CD1c-positive myeloid dendritic cell (primary cell): ENCODE measurements at regions not wholly inside any gene's neighbourhood (a gene's known extent, or its start where the extent isn't known, plus 50 kb on each side); places are given as distances from the start of the nearest gene placed in this dataset.
"Not testable (repeated sequence)": the region's sequence is repeated elsewhere in the genome, so short reads cannot be mapped to it uniquely, and the experiment has no call there.

Source experiments
- DNase-seq: peaks from one replicate; pipeline ENCODE4 v3.0.0-alpha.2; 2016; ENCODE audit errors: extremely low spot score

DNA sequence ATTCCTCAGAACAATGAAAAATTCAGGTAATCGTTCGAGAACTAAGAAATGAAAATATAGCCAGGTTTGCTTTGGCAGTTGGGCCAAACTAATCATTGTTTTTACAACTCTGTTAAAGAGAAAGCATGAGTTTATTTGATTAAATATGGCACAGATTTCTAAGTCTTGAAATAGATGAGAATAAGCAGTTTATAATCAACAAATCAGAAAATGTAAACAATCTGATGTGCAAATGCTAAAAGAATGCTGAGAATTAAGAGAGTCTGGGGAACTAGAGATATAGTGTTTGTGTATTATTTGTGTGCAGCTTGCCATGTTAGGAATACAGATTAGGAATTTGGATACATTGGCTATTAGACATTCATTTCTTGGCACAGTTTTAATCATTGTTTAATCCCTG lies 212.5 kb downstream of the TANC2 start:
- DNase-seq, result no peak

DNA sequence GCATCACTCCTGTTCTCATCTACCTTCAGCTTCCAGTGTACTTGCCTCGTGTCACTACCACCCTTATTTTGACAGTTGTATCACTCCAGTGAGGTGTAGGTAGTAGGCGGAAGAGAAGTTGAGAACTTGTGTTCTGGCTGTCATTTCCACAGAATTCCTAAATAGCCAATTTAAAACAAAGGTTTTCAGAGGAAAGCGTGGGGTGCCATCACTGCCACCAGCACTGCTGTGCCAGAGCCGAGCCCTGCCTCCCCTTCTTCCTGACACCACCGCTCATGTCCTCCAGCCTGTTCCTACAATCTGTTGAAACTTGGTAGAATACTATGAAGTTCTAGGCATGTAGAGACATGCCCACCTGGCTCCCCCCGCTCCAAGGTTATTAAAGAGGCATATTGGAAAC lies 215.8 kb downstream of the TANC2 start:
- DNase-seq, result no peak

DNA sequence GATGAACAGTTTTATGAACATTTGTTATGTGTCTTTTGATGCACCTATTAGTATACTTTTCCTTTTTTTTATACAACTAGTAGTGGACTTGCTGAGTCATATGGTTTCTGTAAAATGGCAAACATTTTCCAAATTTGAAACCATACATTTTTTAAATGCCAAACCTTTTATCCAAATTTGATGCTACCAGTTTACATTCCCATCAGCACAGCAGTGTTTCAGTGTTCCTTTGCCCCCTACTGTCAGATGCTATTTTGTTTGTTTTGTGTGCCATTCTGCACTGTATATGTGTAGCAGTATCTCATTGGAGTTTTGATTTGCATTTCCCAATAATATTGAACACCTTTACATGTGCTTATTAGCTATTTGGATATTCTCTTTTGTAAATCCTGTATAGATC lies 219.4 kb downstream of the TANC2 start:
- DNase-seq, result no peak

DNA sequence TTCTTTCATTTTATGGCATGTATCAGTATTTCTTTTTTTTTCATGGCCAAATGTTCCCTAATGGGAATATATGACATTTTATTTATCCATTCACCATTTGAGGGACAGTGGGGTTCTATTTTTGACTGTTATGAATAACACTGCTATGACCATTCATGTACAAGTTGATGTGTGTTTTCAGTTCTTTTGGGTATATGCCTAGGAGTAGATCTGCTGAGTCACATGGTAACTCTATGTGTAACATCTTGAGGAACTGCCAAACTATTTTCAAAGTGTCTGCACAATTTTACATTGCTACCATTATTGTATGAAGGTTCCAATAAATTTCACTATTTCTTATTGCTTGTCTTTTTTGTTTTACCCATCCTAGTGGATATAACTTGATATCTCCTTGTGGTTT lies 223.0 kb downstream of the TANC2 start:
- DNase-seq, result peak; percentile 19

DNA sequence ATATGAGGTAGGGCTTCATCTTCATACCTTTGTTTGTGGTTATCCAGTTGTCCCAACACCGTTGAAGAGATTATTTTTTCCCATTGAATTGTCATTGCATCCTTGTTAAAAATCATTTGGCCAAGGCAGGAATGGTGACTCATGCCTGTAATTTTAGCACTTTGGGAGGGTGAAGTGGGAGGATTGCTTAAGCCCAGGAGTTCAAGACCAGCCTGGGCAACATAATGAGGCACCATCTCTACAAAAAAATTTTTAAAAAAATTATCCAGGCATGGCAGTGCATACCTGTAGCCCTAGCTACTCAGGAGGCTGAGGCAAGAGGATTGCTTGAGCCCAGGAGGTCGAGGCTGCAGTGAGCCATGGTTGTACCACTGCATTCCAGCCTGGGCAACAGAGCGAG lies 223.9 kb downstream of the TANC2 start:
- DNase-seq, result no peak

DNA sequence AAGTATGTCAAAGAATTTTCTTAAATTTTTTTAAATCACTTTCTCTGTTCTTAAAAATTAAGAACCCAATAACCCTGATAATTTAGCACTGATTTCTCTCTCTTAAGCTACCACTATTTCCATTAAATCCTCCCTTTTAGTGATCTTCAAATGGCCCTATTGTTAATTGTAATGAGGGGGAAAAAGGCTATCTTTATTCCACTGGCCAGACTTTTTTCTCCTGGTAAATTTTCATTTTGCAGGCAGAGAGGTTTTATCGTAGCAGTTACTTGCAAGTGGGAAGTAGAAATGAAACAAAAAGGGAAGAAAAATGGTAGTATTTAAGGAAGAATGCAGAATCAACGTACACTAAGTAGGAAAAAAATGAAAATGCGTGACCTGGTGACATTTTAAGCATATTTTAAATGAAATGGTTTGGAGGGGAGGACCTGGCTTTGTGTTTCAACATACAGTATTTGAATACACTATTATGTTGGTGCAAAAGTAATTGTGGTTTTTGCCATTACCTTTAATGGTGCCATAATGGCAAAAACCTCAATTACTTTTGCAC lies 224.9 kb downstream of the TANC2 start:
- DNase-seq, result peak; percentile 30

DNA sequence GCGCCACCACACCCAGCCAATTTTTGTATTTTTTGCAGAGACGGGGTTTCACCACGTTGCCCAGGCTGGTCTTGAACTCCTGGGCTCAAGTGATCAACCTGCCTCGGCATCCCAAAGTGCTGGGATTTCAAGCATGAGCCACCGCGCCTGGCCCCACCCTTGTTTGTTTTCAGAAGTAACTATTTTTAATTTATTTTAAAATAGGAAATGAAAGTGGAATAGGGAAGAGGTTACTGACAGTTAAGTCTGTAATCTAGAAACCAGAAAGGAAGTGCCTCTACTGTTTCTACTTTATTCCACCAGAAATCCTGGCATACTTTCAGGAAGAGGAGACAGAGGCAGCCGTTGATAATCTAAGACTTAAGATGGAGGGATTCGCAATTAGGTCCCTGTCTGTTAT lies 225.6 kb downstream of the TANC2 start:
- DNase-seq, result peak; percentile 79

DNA sequence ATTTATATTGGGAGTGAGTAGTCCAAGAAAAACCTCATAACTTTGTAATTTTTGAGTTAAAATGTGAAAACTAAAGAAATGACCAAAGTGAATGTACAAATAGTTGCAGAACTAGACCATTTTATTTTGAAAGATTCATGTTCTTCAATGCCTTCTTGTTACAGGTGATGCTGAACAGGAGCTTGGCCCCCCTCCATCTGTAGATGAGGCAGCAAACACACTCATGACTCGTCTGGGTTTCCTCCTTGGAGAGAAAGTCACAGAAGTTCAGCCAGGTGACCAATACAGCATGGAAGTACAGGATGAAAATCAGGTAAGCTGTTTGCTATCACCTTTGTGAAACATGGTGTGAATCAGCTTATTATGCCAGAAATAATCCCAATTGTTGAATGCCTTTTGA lies 227.8 kb downstream of the TANC2 start:
- no peak for DNase-seq

DNA sequence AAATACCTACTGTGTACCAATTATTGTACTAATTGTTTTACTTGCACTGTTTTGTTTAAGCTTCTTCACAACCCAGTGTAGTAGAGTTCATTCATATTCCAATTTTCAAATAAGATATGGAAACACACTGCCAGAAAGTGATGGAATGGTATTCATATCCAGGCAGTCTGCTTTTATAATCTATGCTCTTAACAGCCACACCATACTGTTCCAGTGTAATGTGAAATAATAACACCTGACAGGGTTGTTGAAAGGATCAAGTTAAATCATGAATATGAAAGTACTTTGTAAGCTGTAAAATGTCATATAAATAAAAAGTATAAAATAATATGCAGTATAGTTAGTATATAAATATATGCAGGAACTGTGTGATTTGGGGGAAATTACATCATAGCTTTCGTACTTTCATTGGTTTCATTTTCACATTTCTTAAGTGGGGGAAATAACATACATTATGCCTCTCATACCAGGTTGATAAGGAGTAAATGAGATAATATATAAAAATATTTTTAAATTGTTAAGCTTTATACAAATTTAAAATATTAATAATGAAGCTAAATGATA lies 230.8 kb downstream of the TANC2 start:
- DNase-seq, result peak; percentile 16

DNA sequence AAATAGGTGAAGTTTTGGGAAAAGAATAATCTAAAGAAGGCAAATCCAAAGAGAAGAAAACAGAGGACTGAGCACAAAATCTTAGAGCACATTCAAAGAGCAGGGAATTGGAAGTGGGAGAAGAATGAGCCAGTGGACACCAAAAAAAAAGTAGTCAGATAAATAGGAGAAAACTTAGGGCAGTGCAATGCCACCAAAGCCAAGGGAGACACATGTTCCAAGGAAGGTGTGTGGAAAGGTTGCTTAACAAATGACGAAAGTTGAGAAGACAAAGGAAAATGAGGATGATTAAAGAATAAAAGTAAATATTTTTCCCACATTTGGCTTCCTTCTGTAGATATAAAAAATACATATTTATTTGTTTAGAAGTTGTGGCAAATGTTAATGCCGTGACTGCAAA lies 237.6 kb downstream of the TANC2 start:
- no peak for DNase-seq

DNA sequence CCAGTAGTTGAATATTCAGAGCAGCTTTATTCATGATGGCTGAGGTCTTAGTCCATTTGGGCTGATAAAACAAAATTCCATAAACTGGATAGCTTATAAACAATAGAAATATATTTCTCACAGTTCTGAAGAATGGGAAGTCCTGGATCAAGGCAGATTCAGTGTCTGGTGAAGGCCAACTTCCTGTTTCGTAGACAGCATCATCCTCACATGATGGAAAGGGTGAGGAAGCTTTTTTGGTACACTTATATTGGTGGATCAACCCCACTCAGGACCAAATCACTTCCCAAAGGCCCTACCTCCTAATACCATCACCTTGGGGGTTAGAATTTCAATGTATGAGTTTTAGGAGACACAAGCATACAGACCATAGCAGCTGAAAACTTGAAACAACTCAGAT lies 224.2 kb downstream of the CYB561 start:
- peak; percentile 69 for DNase-seq

DNA sequence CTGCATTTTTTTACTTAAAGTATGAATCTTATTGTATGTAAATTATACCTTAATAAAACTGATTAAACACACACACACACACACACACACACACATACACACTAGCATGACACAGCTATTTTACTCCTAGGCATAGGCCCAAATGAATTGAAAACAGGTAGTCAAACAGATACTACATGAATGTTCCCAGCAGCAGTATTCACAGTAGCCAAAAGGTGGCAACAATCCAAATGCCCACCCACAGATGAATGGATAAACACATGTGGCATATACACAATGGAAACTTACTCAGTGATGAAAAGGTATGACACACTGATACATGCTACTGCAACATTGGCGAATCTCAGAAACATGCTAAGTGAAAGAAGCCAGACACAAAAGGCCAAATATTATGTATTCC lies 223.5 kb downstream of the CYB561 start:
- DNase-seq, result peak; percentile 34

DNA sequence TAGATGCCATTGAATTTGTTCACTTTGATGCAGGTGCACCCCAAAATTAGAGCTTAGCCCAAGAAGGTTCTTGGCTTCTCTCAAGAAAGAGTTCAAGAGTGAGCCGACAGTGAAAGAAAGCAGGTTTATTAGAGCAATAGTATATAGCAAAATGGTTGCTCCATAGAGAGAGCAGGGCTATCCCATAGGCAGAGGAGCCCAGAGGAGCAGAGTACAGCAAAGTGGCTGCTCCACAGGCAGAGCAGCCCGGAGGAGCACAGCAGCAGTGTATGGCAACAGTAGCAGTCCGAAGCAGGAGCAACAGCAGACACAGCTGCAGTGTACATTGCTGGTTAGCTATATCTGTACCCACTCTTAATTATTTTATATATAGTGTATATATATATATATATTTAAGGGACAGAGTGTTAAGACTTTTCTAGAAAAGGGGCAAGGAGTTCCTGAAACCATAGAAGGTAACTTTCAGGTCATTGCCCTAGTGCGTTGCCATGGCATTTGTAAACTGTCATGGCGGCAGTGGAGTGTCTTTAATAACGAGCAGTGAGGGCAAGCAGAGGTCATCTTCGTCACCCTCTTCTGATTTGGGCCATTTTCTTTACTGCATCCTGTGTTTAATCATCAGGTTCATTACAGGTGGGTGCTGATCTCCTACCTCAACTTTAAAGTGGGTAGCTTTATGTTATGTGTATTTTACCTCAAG lies 222.7 kb downstream of the CYB561 start:
- DNase-seq, result no peak

DNA sequence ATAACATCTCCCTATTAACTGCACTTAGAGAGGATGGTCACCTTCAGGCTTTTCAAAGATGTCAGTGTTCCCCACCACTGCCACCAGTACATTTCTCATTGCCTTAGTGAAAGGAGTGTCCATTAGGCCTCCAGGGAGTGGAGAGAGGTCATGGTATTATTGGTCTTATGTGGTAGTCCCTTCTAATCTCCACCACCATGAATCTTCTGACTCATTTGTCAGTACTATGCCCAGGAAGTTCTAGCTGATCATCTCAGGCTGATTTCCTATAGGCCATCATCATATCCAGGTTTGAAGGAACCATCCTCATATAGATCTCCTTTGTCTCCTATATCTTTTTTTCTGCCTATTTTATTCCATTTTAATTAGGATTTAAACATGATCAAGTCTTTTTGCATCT lies 221.5 kb downstream of the CYB561 start:
- DNase-seq, result no peak

DNA sequence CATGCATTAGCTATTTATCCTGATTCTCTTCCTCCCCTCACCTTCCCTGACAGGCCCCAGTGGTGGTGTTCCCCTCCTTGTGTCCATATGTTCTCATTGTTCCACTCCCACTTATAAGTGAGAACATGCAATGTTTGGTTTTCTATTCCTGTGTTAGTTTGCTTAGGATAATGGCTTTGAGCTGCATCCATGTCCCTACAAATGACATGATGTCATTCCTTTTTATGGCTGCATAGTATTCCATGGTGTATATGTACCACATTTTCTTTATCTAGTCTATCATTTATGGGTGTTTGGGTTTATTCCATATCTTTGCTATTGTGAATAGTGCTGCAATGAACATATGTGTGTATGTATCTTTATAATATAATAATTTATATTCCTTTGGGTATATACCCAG lies 219.4 kb downstream of the CYB561 start:
- DNase-seq, result not testable (repeated sequence)

DNA sequence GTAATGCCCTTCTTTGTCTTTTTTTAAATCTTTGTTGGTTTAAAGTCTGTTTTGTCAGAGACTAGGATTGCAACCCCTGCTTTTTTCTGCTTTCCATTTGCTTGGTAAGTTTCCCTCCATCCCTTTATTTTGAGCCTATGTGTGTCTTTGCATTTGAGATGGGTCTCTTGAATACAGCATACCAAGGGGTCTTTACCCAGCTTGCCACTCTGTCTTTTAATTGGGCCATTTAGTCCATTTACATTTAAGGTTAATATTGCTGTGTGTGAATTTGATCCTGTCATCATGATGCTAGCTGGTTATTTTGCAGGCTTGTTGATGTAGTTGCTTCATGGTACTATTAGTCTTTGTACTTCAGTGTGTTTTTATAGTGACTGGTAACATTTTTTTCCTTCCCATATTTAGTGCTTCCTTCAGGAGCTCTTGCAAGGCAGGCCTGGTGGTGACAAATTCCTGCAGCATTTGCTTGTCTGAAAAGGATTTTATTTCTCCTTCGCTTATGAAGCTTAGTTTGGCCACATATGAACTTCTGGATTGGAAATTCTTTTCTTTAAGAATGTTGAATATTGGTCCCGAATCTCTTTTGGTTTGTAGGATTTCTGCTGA lies 215.0 kb downstream of the CYB561 start:
- DNase-seq, result not testable (repeated sequence)

DNA sequence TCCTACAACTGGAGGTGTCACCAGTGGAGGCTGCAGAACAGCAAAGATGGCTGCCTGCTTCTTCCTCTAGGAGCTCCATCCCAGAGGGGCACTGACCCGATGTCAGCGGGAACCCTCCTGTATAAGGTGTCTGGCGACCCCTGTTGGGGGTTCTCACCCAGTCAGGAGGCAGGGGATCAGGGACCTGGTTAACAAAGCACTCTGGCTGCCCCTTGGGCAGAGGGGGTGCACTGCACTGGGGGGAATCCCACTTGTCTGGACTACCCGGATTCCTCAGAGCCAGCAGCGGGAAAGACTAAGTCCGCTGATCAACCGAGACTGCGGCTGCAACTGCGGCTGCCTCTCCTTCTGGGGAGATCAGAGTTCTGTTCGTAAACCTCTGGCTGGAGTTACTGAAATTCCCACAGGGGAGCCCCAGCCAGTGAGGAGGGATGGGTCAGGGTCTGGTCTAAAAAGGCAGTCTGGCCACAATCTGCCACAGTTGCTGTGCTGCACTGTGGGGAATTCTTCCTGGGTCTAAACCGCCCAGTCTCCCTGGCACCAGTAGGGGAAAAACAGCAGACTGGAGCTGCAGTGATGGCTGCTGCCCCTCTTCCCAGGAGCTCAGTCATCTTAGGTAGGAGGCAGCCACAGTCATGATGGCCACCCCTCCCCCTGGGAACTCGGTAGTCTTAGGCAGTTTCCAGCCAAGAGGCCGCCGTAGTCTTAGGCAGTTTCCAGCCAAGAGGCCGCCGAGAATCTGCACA lies 213.4 kb downstream of the CYB561 start:
- DNase-seq, result no peak

DNA sequence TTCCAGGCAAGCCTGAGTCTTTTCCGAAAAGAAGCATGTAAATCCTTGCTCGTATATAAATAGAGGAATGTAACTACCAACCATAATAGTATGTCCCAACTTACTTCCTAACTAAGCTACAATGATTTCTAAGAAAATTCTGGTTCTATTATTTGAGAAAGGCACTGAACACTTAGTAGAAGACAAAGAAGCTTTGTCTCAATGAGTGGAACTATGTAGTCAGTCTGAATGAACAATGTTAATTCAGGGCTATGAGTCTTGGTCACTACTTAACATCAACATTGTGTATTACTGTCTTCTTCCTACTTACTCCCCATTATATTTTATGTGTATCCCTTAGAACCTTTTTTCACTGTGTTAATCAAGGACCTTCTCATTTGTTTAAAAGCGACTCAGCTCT lies 206.0 kb downstream of the CYB561 start:
- DNase-seq, result no peak

DNA sequence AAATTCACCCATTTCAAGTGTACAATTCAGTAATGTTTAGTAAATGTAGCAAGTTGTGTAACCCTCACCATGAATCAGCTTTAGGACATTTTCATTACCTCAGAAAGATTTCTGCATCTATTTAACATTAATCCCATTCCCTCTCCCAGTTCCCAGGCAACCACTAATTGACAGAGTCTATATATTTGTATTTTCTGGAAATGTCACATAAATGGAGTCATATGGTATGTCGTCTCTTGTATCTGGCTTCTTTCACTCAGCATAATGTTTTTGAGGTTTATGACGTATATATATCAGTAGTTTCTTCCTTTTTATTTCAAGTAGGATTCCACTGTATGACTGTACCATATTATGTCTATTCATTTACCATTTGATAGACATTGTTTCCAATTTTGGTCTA lies 199.8 kb downstream of the CYB561 start:
- no peak for DNase-seq

DNA sequence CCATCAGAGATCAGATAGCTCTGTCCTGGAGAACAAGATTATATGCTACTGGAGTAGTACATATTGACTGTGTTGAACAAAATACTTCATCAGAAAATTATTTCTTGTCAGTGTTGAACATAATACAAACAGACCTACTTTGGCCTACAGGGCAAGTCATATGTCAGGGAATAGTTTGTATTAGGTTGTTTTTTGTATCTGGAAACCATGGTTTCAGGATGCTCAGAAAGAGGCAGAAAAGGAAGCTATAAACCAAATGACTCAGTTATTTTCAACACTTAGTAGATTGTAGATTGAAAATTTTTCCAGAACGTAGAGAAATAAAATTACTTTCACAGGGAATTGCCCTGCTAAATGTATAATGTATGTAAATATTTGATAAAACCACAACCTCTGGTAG lies 198.4 kb downstream of the CYB561 start:
- no peak for DNase-seq

DNA sequence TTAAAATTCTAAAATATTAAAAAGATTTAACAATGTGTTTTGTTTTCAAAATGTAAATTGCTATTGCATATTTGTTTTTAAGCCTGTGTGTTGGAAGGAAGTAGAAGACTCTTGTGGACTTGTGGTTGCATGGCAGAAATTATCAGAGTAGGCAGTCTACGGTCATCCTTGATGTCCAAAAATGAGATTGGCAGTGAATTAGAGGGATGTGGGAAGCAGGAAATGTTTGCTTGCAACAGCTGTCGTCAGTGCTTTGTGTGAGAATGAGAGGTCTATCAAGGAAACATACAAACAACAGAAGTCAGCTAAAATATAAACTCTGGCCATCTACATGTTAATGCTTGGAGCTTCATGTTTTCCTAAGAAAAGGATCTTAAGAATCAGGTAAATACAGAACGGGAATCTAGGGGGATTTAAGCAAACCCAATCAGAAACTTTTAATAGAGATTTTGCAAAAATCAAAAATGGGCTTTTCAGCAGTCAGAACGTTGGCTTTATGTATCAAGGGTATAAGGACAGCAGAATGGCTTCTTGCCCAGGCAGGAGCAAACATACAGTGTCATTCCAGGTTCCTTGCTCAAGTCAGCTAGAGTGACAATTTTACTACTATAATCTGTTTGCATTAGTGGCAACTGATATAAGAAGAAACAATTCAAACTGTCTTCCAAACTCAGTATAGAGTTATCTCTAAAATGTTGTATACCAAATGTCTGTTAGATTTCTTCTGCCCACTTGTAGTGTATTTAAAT lies 196.7 kb downstream of the CYB561 start:
- no peak for DNase-seq

DNA sequence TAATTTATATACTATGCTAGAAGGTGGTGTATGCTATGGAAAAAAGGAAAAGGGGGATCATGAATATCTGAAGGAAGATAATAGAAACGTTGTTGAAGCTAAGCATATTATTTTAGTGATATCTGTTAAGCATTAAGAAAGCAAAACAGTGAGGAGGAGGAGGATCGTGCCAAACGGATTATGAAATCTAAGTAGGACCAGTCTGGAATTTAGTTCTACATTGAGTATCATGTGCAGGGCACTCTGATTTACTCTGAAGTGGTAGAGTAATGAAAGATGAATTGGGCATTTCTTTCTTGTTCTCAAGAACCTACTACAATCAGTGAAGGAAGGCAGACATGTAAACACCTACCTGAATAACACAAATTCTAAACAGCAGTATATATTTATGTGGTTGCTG lies 195.3 kb downstream of the CYB561 start:
- DNase-seq, result no peak
